ENCODE measurements at regions not wholly inside any gene's neighbourhood (a gene's known extent, or its start where the extent isn't known, plus 50 kb on each side); places are given as distances from the start of the nearest gene placed in this dataset.
"Not testable (repeated sequence)": the region's sequence is repeated elsewhere in the genome, so short reads cannot be mapped to it uniquely, and the experiment has no call there.

DNA sequence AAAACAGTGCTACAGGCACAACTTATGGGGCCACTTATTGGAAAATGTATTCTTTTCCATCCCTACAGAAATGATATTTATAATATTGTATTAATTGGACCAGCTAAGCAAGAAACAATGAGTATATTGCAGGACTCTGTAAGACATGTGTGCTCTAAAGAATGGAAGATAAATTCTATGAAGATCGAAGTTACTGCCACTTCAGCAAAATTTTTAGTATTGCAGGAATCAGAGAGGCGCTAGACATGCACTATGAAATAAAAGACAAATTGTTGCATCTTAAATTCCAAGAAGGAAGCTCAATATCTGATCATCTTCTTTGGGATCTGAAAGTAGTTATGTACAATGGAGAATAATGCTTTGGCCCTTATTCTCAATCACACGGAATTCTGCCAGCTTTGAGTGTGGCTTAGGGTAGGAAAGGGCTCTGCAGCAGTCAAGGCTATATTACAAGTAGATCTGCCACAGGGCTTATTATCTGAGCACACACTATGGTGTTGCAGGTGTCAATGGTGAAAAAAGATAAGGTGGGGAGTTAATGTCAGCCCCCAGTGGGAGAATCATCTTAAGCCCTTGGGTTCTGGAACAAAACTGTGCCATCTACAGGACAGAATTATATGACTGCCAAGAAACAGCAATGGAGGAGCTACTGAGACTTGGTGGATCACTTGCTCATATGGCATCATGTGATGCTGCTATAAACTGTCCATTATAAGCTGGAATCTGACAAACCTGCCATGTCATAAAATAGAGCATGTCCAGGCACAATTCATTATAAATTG lies 334.0 kb upstream of the NDST3 start:
- no peak for DNase-seq

DNA sequence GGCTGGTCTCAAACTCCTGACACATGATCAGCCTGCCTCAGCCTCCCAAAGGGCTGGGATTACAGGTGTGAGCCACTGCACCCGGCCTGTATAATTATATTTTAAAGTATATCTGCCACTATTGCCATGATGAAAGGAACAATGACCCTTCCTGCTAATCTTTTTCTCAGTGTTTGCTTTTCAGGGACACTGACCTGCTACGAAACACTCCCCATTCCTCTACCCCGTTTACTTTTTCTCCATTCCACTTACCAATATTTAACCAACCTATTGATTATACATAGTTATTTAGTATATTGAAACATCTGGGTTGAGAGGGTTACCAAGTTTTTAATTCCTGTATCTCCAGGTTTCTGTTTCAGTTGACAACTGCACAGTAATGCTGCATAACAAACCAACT lies 331.9 kb upstream of the NDST3 start:
- DNase-seq, result no peak

DNA sequence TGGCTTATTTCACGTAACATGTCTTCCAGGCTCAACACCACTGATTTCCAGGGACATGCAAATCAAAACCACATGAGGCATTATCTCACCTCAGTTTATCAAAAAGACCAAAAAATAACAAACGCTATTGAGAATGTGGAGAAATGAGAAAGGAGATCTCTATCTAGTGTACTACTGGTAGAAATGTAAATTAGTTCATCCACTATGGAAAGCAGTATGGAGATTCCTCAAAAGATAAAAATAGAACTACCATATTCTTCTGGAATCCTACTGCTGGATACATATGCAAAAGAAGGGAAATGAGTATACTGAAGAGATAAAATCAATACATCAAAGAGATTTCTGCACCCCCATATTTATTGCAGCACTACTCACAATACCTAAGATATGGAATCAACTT lies 329.6 kb upstream of the NDST3 start:
- no peak for DNase-seq

DNA sequence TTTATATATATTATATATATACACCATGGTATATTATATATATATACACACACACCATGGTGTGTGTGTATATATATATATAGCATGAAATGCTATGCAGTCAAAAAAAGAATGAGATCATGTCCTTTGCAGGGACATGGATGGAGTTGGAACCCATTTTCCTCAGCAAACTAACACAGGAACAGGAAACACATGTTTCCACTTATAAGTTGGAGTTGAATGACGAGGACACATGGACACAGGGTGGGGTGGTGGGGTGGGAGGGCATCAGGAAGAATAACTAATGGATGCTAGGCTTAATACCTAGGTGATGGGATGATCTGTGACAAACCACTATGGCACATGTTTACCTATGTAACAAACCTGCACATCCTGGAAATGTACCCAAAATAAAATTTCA lies 293.6 kb upstream of the NDST3 start:
- no peak for DNase-seq

DNA sequence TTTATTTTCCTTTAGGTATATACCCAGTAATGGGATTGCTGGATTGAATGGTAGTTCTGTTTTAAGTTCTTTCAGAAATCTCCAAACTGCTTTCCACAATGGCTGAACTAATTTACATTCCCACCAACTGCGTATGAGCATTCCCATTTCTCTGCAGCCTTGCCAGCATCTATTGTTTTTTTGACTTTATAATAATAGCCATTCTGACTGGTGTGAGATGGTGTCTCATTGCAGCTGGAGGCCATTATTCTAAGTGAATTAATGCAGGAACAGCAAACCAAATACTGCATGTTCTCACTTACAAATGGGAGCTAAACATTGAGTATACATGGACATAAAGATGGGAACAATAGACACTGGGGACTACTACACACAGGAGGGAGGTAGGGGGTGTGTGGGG lies 288.9 kb upstream of the NDST3 start:
- DNase-seq, result not testable (repeated sequence)

GRCh38 chr4:117755438-117755837 lies 278.8 kb upstream of the NDST3 start:
- no peak for DNase-seq

DNA sequence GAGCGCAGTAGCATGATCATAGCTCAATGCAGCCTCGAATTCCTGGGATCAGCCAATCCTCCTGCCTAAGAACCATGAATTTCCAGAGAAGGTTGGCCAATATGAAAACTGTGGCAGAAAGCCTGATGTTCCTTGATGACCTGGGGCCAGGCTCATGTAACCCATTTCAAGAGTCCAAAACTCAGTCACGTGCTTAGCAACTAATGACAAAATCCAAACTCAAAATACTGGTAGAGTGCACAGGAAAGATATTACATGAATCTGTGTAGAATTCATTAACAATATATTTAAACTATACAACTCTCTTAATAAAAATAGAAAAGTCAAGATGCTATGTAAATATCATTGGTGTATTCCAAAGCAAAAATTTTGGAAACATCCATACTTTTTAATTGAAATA lies 265.7 kb upstream of the NDST3 start:
- no peak for DNase-seq

DNA sequence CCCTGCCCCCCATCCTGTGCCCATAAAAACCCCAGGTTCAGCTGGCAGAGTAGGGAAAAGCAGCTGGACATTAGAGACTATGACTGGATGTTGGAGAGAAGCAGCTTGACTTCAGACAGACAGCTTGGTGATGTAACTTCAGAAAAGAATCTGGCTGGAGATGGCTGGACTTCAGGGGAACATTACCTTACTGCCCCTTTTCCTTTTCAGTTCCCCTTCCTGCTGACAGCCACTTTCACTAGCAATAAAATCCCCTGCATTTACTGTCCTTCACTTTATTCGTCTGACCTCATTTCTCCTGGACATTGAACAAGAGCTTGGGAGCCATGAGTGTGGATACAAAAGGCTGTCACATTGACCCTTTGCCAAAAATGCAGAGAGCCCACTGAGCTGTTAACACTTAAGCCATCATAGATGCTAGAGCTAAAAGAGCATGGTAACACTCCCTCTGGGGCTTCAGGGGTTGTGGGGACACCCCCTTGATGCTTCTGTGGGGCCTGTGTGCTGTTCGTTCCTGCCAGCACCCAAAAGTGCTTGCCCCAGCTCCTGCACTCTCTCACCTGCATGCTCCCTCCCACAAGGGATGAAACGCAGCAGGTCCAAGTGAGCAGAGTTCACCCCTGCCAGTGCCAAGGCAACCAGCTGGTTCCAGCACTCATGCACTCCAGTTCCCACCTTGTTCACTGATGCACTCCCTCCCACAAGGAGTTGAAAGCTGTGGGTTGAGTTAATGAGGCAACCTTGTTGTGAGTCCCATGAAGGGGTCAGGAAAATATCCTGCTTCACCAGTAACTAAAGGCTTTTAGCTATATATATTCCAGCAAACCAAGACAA lies 263.8 kb upstream of the NDST3 start:
- no peak for DNase-seq

- DNase-seq, result no peak
Measured at GRCh38 chr4:117771647-117772337, 262.5 kb upstream of the NDST3 start.

- DNase-seq, result no peak
Measured at GRCh38 chr4:117773064-117773936, 261.0 kb upstream of the NDST3 start.

DNA sequence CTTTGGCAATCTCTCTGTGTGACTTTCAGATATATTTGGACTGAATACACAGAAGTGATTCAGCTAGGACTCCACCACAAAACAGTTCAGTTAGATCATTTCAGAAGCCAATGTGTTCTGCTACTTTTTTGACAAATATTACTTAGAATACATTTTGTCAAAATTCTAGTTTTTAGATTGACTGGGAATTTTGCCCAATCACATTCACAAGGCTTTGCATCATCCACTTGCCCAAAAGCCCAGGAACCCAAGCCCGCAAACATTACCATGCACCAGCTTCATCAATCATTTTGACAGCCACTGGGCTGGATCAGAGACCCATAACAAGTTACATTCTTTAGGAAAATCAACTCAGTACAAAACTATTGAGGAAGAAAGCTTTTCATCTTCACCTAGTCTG lies 256.6 kb upstream of the NDST3 start:
- no peak for DNase-seq

GRCh38 chr4:117783716-117784115 lies 250.6 kb upstream of the NDST3 start:
- DNase-seq, result no peak

- no peak for DNase-seq
Measured at GRCh38 chr4:117784266-117784665, 250.0 kb upstream of the NDST3 start.

DNA sequence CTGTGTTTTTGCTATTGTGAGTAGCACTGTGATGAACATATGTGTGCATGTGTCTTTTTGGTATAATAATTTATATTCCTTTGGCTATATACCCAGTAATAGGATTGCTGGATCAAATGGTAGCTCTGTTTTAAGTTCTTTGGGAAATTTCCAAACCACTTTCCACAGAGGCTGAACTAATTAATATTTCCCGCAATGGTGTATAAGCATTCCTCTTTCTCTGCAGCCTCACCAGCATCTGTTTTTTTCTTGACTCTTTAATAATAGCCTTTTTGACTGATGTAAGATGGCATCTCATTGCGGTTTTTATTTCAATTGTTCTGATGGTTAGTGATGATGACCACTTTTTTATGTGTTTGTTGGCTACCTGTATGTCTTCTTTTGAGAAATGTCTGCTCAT lies 247.7 kb upstream of the NDST3 start:
- DNase-seq, result no peak

GRCh38 chr4:117793845-117794480 lies 240.3 kb upstream of the NDST3 start:
- DNase-seq, result no peak

DNA sequence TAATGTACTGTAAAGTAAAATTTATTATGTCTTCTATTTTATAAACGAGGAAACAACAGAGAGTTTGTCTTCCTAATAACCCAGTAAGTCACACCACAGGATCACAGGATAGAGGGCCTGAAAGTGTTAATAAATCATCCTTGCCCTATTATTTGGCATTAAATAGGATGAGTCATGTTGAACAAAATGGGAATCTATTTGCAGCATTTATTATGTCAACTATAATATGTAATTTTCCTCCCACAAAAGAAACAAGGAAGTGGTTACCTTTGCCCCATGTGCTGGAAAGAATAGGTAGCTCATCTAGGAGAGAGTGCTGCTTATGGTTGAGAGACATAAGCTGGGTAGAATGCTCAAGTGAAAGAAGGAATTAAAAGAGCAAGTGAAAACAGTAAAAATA lies 237.6 kb upstream of the NDST3 start:
- no peak for DNase-seq

DNA sequence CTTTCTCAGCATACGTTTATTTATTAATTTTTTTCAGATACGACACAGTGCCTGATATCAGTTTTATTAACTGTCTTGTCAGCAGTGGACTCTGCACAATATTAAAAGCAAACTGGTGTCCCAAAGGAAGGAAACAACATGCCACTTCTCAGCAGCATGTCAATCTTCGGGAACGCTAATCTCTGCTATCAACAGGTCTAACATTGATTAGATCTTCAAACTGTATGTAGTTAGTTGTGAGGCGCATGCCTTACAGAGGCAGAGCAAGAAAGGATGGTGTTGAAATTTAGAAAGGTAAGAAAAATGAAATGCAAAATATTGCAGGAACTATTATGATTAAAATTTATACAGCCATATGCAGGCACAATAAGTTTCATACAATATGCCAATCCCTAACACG lies 233.7 kb upstream of the NDST3 start:
- no peak for DNase-seq

GRCh38 chr4:117801756-117802155 lies 232.5 kb upstream of the NDST3 start:
- DNase-seq, result no peak

DNA sequence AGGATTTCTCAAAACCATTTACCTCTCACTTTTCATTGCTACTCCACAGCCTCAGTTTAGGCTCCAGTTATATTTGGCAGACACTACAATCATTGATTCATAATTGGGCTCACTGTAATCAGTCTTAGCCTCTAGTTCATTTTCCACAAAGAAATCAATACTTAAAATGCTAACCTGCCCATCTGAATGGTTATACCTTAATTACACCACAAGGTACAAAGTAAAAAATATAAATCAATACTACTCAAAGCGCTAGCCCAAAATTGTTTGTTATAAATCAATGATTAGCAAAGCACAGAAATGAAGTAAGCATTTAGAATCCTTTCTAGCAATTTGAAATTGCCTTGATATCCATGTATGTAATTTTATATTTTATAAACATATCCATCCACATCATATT lies 222.6 kb upstream of the NDST3 start:
- DNase-seq, result no peak

DNA sequence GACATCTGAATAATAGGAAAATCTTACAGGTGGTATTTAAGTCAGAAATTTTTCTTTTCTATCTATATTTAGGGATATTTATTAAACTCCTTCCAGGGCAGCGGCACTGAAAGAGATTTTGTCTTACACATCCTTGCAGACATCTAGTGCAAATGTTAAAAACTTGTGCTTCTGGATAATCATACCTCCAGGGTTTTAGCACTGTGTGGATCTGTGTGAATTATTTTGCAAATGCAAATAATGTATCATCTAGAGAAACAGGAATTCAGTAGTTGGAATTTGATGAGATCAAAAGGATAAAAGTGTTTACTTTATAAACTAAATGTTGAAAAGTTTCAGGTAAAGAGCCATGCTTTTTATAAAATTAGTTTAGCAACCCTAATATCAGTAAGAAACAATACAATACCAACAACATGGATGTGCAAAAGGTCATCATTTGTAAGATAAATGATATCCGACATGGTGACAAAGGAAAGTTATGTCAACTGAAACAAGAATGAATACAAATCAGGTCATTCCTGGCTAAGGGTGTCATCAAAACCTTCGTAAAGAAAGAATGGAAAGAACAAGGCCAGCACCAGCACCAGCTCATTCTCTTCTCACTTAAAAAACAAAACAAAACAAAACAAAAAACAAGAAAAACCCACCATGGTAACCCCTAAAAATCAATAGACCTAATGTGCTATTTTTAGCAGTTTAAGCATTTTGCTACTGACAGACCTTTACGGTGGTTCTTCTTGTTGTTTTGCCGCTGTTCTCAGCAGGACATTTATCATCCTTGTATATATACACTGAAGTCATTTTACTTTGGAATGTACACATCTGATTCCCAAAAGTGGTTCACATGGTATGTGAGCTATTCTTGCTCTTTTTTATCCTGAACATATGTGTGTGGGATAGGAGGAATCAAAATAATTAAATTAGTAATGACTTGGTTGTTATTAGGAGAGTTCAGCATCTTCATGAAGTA lies 219.7 kb upstream of the NDST3 start:
- no peak for DNase-seq

- no peak for DNase-seq
Measured at GRCh38 chr4:117817301-117817700, 217.0 kb upstream of the NDST3 start.

All from femur (tissue), 1 donor.